ENCODE measurements at regions not wholly inside any gene's neighbourhood (a gene's known extent, or its start where the extent isn't known, plus 50 kb on each side); places are given as distances from the start of the nearest gene placed in this dataset.

- FAIRE-seq (no peak), DNase-seq (ENCODE audit: low spot score) (no peak)
Measured at GRCh38 chr2:117067900-117068299, 746.6 kb upstream of the DDX18 start.

DNA sequence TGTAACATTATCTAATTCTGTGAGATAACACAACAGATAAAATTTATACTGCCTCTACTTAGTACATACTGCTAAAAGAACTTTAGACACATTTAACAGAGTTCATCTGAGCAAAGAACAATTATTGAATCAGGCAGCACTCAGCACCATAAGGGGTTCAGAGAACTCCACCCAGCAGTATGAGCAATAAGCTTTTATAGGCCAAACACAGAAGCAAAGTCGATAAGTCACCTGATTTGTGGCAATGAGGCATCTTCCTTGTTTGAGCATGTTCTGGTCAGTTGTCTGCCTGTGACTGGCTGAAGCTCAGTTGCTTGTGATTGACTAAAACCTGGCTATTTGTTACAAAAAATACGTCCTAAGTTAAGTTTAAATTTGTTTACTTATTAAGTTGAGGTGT is 746.1 kb upstream of the DDX18 start:
- no peak for DNase-seq (ENCODE audit: low spot score)
- no peak for FAIRE-seq

DNA sequence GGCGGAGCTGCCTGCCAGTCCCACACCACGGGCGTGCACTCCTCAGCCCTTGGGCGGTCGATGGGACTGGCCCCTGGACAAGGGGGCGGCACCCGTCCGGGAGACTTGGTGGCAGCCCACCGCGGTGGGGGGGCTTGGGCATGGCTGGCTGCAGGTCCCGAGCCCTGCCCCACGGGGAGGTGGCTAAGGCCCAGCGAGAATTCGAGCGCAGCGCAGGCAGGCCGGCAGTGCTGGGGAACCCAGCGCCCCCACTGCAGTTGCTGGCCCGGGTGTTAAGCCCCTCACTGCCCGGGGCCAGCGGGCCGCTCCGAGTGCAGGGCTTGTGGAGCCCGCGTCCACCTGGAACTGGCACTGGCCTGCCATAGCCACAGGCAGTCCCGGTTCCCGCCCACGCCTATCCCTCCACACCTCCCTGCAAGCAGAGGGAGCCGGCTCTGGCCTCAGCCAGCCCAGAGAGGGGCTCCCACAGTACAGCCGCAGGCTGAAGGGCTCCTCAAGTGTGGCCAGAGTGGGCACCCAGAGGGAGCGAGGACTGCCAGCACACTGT is 742.9 kb upstream of the DDX18 start:
- DNase-seq (ENCODE audit: low spot score) (no peak), FAIRE-seq (peak; percentile 44)

- FAIRE-seq (no peak), DNase-seq (ENCODE audit: low spot score) (no peak)
Measured at GRCh38 chr2:117074756-117075155, 739.7 kb upstream of the DDX18 start.

- DNase-seq (ENCODE audit: low spot score) (no peak), FAIRE-seq (no peak)
Measured at GRCh38 chr2:117085256-117085655, 729.2 kb upstream of the DDX18 start.

- DNase-seq (ENCODE audit: low spot score) (no peak), FAIRE-seq (no peak)
Measured at GRCh38 chr2:117085737-117086136, 728.8 kb upstream of the DDX18 start.

DNA sequence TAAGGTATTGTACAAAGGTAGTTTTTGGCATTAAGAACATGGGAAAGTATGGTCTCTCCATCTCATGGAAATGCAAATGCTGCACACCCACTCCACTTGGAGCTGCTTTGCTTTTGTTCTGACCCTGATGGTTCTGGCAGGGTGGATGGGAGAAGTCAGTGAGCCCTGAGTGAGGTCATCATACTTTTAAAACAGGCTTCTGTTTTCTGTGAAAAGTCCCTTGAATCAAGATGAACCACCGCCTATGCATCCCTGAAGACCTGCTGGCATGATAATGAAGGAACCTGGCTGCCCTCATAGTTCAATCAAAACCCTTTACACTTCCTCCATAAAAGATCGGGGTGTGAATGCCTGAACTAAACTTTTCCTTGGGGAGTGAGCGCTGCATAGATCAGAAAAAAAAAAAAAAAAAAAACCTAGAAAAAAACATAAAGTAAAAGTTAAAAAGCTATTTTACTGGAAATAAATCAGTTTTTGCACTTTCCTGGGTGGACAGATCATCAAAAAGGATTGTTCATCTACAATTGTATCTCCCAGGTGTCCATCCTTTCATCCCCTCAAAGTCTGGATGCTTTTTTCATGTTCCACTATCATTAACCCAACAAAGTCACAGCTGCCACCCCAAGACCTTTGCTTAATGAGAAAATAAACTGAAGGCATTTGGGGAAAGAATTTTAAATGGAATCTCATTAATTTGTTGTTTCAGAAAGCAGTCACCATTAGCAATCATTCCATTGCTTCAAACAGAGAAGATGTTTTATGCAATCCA is 728.1 kb upstream of the DDX18 start:
- FAIRE-seq (no peak), DNase-seq (ENCODE audit: low spot score) (no peak)

DNA sequence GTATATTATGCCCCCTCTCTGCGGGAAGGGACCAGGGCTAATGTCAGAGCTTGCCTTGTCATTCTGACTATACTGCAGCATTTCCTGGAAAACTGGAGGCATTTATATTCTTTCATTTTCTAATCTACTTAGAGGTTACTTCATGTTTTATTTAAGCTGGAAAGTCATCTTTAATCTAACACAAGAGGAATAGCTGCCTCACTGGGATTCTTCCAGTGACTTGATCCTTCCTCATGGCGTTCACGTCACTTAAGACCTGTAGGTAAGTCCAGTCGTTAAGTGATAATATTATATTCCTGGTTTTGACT is 727.6 kb upstream of the DDX18 start:
- no peak for DNase-seq (ENCODE audit: low spot score)
- FAIRE-seq = no peak

DNA sequence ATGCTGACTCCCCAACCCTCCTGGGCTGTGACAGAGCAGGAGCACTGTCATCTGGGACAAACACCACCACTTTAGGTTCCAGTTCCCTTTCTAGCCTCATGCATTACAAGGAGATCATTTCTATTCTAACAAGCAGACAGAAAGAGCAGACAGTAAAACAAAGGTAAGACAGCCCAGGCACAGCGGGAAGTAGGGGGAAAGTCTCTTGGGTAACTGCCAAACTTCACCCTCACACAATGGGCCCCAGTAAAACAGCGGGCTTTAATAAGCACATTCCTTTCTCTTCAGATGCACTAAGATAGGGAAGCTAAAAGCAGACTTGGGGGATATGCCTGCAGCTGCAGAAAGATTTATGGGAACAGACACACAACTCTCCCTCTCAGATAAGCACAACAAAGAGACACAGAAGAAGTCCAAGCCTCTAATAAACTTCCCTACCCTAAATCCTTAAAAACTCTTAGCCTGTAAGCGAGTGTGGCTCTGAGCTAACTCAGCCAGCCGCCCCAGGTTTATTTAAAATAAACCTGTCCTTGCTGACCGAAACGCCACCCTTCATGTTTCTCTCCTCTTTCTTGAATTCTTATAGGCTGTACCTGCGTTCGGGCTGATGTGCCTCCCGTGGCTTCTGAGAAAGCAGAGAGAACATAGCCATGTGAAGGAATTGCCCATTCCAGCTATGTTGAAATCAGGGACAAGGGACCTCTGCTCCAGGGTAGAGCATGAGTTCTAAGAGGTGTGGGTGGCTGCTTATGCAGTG is 726.8 kb upstream of the DDX18 start:
- DNase-seq (ENCODE audit: low spot score) = peak; percentile 18
- no peak for FAIRE-seq

- no peak for DNase-seq (ENCODE audit: low spot score)
Measured at GRCh38 chr2:117091041-117091837, 723.3 kb upstream of the DDX18 start.

DNA sequence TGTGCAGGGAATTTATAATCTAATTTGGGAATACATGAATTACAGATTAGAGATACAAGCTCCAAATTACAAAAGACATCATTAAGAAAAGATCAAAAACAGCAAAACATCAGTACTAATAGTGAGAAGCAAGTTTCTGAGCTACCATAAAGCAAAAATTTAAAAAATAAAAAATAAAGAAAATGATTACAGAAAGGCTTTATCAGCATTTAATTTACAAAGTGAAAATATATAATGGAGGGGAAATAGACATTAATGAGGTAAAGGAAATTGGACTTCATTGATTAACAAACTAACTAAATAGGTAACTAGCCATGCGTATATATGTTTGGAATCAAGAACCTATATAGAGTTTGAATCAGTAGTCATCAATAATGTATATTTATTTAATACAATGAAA is 712.9 kb upstream of the DDX18 start:
- FAIRE-seq (no peak), DNase-seq (ENCODE audit: low spot score) (no peak)

More at GRCh38 chr2:117091041-117091837, 723.3 kb upstream of the DDX18 start:
- FAIRE-seq = peak; percentile 13

GRCh38 chr2:117108741-117109267 is 705.7 kb upstream of the DDX18 start:
- no peak for FAIRE-seq
- DNase-seq (ENCODE audit: low spot score) = no peak

- DNase-seq (ENCODE audit: low spot score) (no peak), FAIRE-seq (no peak)
Measured at GRCh38 chr2:117118994-117119393, 695.5 kb upstream of the DDX18 start.

DNA sequence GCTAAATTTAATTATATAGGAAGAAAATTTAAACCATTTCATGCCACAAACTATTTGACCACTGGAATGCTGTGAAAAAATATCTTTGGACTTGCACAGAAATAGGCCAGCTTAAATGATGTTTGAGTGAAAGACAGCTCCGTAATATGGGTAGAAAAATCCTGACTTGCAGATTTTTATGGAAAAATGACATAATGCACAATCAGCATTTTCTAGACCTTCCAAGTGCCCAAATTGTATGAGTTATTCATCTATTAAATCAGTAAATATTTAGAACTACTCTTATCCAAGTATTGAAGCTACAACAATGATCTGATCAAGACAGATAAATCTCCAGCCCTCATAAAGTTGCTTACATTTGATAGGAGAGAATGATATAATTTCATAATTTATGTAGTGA is 691.1 kb upstream of the DDX18 start:
- FAIRE-seq = no peak
- no peak for DNase-seq (ENCODE audit: low spot score)

DNA sequence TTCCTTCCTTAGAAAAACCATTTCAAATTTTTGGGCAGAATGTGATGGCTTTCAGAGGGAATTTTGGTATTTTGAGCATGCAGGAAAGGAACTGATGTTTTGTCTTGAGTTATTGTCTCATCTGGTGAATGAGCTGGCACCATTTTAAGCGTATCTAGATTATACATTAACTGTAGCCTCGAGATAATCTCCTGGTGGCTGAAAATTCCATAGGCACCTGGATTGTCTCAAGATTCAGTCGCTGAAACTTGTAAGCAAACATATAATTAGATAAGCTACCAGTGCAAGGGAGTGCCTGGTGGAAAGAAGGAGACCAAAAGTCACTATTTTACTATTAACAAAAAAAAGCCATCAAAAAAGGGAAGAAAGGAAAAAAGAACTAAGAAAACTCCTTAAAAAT is 687.8 kb upstream of the DDX18 start:
- no peak for FAIRE-seq
- DNase-seq (ENCODE audit: low spot score) = no peak

DNA sequence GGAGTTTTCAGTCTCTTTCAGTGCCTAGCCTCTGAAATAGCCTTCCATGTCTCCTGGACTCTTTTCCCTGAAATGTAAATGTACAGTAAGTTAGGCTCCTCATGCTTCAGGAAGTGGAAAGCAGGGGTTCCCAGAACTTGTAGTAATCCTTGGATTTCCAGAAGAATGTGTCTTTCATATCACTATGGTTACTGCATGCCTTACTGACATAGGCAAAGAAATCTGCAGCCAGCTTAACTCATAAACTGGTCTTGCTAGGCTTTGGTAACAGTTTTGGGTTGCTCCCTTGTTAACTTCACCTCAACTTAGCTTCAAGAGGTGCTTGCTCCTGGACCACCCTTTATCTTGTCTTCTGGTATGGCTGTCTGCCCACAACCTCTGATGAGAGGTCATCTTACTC is 686.8 kb upstream of the DDX18 start:
- DNase-seq (ENCODE audit: low spot score) (peak; percentile 14), FAIRE-seq (no peak)

GRCh38 chr2:117128461-117128860 is 686.0 kb upstream of the DDX18 start:
- DNase-seq (ENCODE audit: low spot score) = peak; percentile 75
- FAIRE-seq = no peak

- peak; percentile 51 for DNase-seq (ENCODE audit: low spot score)
- FAIRE-seq = no peak
Measured at GRCh38 chr2:117137371-117137770, 677.1 kb upstream of the DDX18 start.

- FAIRE-seq (no peak), DNase-seq (ENCODE audit: low spot score) (no peak)
Measured at GRCh38 chr2:117169036-117169765, 645.3 kb upstream of the DDX18 start.

GRCh38 chr2:117170897-117171296 is 643.6 kb upstream of the DDX18 start:
- FAIRE-seq (no peak), DNase-seq (ENCODE audit: low spot score) (no peak)

DNA sequence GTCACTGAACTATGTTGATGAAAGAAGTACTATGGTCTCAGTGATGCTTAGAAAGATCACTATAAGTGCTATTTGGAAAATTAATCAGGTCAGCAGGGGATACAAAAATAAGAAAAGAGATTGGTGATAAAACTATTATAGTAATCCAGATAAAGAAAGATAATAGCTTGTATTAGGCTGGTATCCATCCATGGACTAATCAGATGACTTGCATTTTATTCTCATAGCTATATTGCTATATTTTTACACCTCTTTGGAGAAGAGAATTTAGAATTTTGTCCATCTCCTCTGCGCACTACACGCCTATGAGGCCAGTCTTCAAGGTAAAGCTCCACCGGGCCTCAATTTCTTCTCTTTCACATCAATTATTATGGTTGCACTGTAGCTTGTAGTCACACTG is 635.1 kb upstream of the DDX18 start:
- no peak for DNase-seq (ENCODE audit: low spot score)
- no peak for FAIRE-seq

All from urothelium cell line (cell line).